Nephron progenitor cell (in vitro differentiated cells): ENCODE measurements at regions not wholly inside any gene's neighbourhood (a gene's known extent, or its start where the extent isn't known, plus 50 kb on each side); places are given as distances from the start of the nearest gene placed in this dataset.

Source experiments
- DNase-seq: peaks from one replicate; pipeline ENCODE4 v3.0.0; 2021
- H3K27ac Mint-ChIP-seq: 2 replicates; pipeline ENCODE4 v1.8.0; 2021; ENCODE audit warnings: mild to moderate bottlenecking, moderate library complexity, mixed read lengths
- H3K27me3 Mint-ChIP-seq: 2 replicates; pipeline ENCODE4 v1.8.0; 2021; ENCODE audit warnings: mild to moderate bottlenecking, low read depth, mixed read lengths; ENCODE audit not compliant: poor library complexity
- H3K36me3 Mint-ChIP-seq: 2 replicates; pipeline ENCODE4 v1.8.0; 2021; ENCODE audit warnings: low read depth, mixed read lengths
- H3K4me1 Mint-ChIP-seq: 2 replicates; pipeline ENCODE4 v1.8.0; 2021; ENCODE audit warnings: mixed read lengths
- H3K4me3 Mint-ChIP-seq: 2 replicates; pipeline ENCODE4 v1.8.0; 2021; ENCODE audit warnings: mild to moderate bottlenecking, moderate library complexity, mixed read lengths
- H3K9me3 Mint-ChIP-seq: 2 replicates; pipeline ENCODE4 v1.8.0; 2021; ENCODE audit warnings: mild to moderate bottlenecking, moderate library complexity, mixed read lengths
- TF ChIP-seq, protein P1 (sequence below): fragments of 200-600 bp; sonication (generic); IDR thresholded peaks from 2 replicates; pipeline ENCODE4 v1.5.0; 2021; ENCODE audit warnings: antibody characterized with exemption

DNA sequence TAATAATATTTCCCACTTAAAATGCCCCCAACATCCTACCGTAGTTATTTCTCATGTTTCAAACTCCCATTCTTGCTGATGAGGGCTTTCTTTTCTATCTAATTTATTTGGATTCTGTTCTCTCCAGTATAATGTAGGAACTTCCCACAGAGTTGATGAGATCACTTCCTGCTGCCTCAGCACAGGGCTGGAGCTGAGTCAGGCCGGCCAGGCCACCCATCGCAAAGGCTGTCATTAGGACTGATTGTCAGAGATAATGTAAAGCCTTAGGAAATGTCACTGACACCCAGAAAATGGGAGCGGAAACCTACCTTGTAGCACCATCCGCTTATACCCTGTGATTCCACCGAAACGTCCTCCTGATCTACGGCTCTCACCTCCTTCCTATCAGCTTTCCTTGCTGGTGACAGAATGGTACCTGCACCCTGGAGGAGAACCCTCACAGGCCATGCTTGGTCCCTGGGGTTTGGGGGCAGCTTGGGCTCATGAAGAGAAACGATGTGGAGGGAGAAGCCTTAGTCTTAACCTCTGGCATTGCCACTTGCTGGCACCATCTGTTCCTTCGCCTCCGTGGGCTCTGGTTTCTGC is 672.8 kb upstream of the ID2 start:
- TF ChIP-seq, protein P1, sequence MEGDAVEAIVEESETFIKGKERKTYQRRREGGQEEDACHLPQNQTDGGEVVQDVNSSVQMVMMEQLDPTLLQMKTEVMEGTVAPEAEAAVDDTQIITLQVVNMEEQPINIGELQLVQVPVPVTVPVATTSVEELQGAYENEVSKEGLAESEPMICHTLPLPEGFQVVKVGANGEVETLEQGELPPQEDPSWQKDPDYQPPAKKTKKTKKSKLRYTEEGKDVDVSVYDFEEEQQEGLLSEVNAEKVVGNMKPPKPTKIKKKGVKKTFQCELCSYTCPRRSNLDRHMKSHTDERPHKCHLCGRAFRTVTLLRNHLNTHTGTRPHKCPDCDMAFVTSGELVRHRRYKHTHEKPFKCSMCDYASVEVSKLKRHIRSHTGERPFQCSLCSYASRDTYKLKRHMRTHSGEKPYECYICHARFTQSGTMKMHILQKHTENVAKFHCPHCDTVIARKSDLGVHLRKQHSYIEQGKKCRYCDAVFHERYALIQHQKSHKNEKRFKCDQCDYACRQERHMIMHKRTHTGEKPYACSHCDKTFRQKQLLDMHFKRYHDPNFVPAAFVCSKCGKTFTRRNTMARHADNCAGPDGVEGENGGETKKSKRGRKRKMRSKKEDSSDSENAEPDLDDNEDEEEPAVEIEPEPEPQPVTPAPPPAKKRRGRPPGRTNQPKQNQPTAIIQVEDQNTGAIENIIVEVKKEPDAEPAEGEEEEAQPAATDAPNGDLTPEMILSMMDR, result no peak
- Mint-ChIP-seq H3K27ac (no peak overlapping the region), H3K27me3 (peaks cover 8% of the 10 kb centered on the region), H3K4me3 (no peak overlapping the region), H3K4me1 (peaks cover 7% of the 10 kb centered on the region), H3K9me3 (peaks cover 4% of the 10 kb centered on the region), H3K36me3 (no peaks in the 10 kb centered on the region)
- DNase-seq, result no peak

DNA sequence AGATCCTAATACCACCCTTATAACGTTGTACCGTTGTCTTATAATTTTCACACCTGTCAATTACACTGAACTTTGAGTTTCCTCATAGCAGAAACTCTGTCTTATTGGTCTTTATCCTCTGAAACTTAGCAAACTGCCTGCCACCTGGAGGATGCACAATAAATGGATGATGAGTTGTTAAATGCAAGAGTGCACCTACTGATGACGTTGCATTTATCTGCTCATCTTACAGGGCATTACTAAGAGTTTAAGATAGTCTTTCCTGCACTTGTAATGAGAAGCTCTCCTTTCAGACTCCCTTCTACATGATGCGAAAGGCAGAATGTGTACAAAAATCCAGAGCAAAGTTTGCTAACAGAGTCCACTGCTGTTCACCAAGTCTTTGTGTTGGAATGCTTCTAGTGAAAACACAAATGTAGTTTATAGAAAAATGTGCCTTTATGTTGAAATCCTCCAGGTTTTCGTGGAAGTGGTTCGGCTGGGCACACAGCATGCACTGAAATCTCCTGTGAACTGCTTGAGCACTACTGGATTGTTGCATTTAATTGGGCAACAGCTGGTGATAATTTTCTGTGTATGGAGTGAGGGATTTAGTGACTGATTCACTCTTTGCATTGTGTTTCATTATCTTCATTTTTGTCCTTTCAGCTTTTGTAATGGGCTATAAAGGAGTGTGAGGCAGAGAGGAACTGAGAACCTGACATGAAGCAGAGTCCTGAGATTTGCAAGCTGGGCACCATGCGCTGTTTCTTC is 665.8 kb upstream of the ID2 start:
- no peak overlapping the region for H3K4me3 Mint-ChIP-seq
- H3K27me3 Mint-ChIP-seq, result peaks cover 9% of the 10 kb centered on the region
- H3K4me1 Mint-ChIP-seq, result peaks cover 7% of the 10 kb centered on the region
- H3K36me3 Mint-ChIP-seq, result no peaks in the 10 kb centered on the region
- DNase-seq, result no peak
- H3K27ac Mint-ChIP-seq, result no peak overlapping the region
- TF ChIP-seq, protein P1, result no peak
- H3K9me3 Mint-ChIP-seq, result no peaks in the 10 kb centered on the region

DNA sequence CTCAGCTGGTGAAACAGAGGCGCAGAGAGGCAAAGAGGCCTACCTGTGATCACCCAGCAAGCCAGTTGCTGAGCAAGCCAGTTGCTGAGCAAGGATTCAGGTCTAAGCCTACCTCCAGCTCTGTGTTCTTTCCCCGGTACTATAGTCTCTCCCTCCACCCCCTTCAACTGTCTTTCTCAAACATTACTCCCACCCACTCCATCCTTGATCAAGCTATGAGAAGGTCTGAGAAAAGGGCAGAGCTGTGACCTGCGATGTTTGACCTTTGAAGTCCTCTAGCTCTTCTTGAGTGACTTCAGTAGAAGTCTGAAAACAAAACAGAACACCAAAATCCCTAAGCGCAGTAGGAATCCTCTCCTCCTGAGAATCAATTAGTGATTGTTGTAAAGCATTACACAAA is 665.2 kb upstream of the ID2 start:
- Mint-ChIP-seq H3K36me3 (no peaks in the 10 kb centered on the region), H3K4me1 (peaks cover 7% of the 10 kb centered on the region), H3K4me3 (no peak overlapping the region), H3K9me3 (no peaks in the 10 kb centered on the region), H3K27me3 (peaks cover 9% of the 10 kb centered on the region), H3K27ac (no peak overlapping the region)
- no peak for DNase-seq
- TF ChIP-seq, protein P1, result no peak

DNA sequence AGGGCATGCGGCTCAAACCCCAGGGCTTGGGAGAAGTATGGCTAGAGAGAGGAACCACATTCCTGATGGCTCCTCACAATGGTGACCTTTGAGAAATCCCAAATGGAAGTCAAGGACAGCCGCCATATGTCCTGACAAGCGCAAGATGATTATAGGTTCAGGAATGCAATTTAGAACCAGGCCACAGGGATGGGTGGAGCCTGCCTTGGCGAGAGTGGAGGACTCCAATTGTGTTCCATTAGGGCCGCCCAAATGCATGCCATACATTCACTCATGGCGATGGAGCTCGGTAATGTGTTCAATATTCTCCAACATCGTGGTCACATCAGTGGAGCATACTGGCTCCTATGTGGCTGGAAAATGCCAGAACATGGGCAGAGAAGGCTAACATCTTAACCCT is 662.9 kb upstream of the ID2 start:
- no peak for DNase-seq
- no peaks in the 10 kb centered on the region for H3K36me3 Mint-ChIP-seq
- no peak overlapping the region for H3K27ac Mint-ChIP-seq
- TF ChIP-seq, protein P1, result no peak
- no peak overlapping the region for H3K4me3 Mint-ChIP-seq
- peaks cover 4% of the 10 kb centered on the region for H3K27me3 Mint-ChIP-seq
- H3K9me3 Mint-ChIP-seq, result peaks cover 4% of the 10 kb centered on the region
- H3K4me1 Mint-ChIP-seq, result peaks cover 7% of the 10 kb centered on the region

DNA sequence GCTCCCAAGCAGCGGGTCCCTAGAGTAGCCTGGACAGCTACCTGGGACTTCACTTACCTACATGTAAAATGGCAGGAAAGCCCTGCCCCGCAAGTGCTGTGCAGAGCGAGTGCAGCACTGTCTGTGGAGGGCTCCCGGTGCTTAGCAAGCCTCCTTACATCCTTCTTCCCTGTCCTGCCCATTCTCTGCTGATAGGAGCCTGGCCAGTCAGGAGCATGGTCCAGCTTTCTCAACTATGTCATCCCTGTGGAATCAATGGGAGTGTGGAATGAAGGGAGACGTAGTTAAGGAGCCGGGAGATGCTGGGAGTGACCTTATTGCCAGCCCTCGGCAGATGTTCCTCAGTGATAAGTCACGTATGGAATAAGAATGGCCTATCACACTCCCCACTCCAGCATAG is 661.9 kb upstream of the ID2 start:
- Mint-ChIP-seq H3K27me3 (peaks cover 4% of the 10 kb centered on the region), H3K4me3 (no peak overlapping the region), H3K36me3 (no peaks in the 10 kb centered on the region), H3K27ac (no peak overlapping the region), H3K9me3 (peaks cover 4% of the 10 kb centered on the region), H3K4me1 (peaks cover 7% of the 10 kb centered on the region)
- TF ChIP-seq, protein P1, result no peak
- no peak for DNase-seq

DNA sequence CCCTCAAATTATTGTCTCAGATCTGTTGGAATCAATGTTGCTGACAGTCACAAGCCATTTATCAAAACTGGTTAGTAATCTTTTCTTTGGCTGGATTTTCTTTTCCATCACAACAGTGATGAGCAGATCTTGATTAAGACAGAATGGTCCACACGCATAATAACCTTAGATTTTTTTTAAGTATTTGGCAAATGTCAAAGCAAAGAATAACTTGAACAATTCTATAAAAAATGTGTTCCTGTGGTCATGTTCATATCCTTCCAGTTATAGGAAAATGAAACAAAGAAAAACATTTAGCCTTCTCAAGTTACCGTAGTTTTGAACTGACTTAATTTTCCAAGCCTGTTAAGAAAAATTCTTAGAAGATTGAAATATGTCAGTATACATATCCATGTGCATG is 659.9 kb upstream of the ID2 start:
- Mint-ChIP-seq H3K36me3 (no peaks in the 10 kb centered on the region), H3K4me1 (peaks cover 2% of the 10 kb centered on the region), H3K27ac (no peak overlapping the region), H3K4me3 (no peak overlapping the region), H3K9me3 (peaks cover 4% of the 10 kb centered on the region), H3K27me3 (peaks cover 4% of the 10 kb centered on the region)
- TF ChIP-seq, protein P1, result no peak
- no peak for DNase-seq
